ENCODE measurements at regions not wholly inside any gene's neighbourhood (a gene's known extent, or its start where the extent isn't known, plus 50 kb on each side); places are given as distances from the start of the nearest gene placed in this dataset.

- DNase-seq, result no peak
Measured at GRCh38 chr18:50492097-50492496, 67.8 kb upstream of the MAPK4 start.

- no peak for DNase-seq
Measured at GRCh38 chr18:50494569-50494968, 65.3 kb upstream of the MAPK4 start.

- DNase-seq, result no peak
Measured at GRCh38 chr18:50506362-50506761, 53.5 kb upstream of the MAPK4 start.

GRCh38 chr18:50507120-50507590, 52.7 kb upstream of the MAPK4 start:
- no peak for DNase-seq

GRCh38 chr18:50508228-50508627, 51.7 kb upstream of the MAPK4 start:
- no peak for DNase-seq

DNA sequence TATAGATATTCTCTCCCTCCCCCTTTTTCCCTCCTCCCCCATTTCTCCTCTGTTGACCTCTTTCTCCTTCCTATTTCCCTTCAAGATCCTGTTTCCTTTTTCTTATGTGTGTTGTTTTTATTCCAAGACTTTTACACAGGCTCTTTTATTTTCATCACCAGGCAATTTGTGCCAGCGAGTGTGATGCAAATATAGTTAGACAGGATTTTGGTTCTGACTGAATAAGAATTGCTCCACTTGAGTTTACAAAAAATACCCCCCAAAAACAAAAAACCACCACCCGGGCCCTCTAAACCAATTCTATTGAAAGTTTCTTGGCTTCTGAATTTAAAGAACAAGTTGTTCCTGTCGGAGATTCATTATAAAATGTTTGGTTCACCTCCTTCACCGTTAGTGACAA, 50.9 kb upstream of the MAPK4 start:
- DNase-seq, result no peak

Data from suppressor macrophage treated with lipopolysaccharide for 1 hour (primary cell).